ENCODE measurements at regions not wholly inside any gene's neighbourhood (a gene's known extent, or its start where the extent isn't known, plus 50 kb on each side); places are given as distances from the start of the nearest gene placed in this dataset.

DNA sequence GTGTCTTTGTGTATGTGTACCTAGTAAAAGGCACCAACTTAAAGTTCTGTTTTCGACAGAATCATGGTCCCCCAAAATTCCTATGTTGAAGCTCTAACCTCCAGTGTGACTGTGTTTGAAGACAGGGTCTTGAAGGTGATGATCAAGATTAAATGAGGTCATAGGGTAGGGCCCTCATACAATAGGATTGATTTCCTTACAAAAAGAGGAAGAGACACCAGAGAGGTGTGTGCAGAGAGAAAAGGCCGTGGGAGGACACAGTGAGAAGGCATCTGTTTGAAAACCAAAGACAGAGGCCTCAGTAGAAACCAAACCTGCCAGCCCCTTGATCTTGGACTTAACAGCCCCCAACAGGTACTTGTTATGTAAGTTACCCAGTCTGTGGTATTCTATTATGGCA, 52.0 kb upstream of the CORO2B start:
- WGBS, 2 donors = 96 to 98% methylated on average over 2 of the region's 2 CpGs
- Histone ChIP-seq H3K4me3 (ENCODE audit: low read length in 2 of 2) (no peak overlapping the region), H3K27ac (ENCODE audit: low read depth in 1 of 2, low read length in 2 of 2) (no peak overlapping the region), H3K36me3 (ENCODE audit: control insufficient read depth in 1 of 2, insufficient read depth in 2 of 2, low read length in 1 of 2) (no peaks in the 10 kb centered on the region), H3K4me1 (ENCODE audit: control insufficient read depth in 1 of 2, insufficient read depth in 2 of 2, low read length in 2 of 2) (peaks cover 0 to 2% of the 10 kb centered on the region in 2 donors), H3K9me3 (ENCODE audit: control insufficient read depth, low read length) (no peaks in the 10 kb centered on the region), H3K27me3 (ENCODE audit: control insufficient read depth in 1 of 2, insufficient read depth in 2 of 2, low read length in 1 of 2) (no peaks in the 10 kb centered on the region)
- intact Hi-C loops (cut with DNase I) = no loop called here
- no peak for ATAC-seq (ENCODE audit: low FRiP score)
- DNase-seq = no peak

GRCh38 chr15:68528626-68529290, 50.0 kb upstream of the CORO2B start:
- DNase-seq (no peak), ATAC-seq (ENCODE audit: low FRiP score) (no peak)
- Histone ChIP-seq H3K4me3 (ENCODE audit: low read length in 2 of 2) (no peak overlapping the region), H3K36me3 (ENCODE audit: control insufficient read depth in 1 of 2, insufficient read depth in 2 of 2, low read length in 1 of 2) (no peaks in the 10 kb centered on the region), H3K27me3 (ENCODE audit: control insufficient read depth in 1 of 2, insufficient read depth in 2 of 2, low read length in 1 of 2) (no peaks in the 10 kb centered on the region), H3K27ac (ENCODE audit: low read depth in 1 of 2, low read length in 2 of 2) (no peak overlapping the region), H3K9me3 (ENCODE audit: control insufficient read depth, low read length) (no peaks in the 10 kb centered on the region), H3K4me1 (ENCODE audit: control insufficient read depth in 1 of 2, insufficient read depth in 2 of 2, low read length in 2 of 2) (peaks cover 0 to 2% of the 10 kb centered on the region in 2 donors)
- WGBS, 2 donors = 66 to 75% methylated on average over 6 of the region's 6 CpGs
- intact Hi-C loops (cut with DNase I) = no loop called here

All from aorta (tissue), 5 donors.